Astrocyte (in vitro differentiated cells and primary cell): ENCODE measurements at regions not wholly inside any gene's neighbourhood (a gene's known extent, or its start where the extent isn't known, plus 50 kb on each side); places are given as distances from the start of the nearest gene placed in this dataset.

Experiments used
- EZH2 ChIP-seq: IDR thresholded peaks from 2 replicates; pipeline ENCODE4 v1.6.1; 2012; ENCODE audit warnings: mild to moderate bottlenecking, low read length, inconsistent platforms; ENCODE audit not compliant: insufficient read depth
- TF ChIP-seq, protein P1 (sequence below): IDR thresholded peaks from 2 replicates; pipeline ENCODE4 v1.5.1; 2011; ENCODE audit warnings: low read depth, mild to moderate bottlenecking, inconsistent platforms, low read length, moderate library complexity; ENCODE audit not compliant: insufficient read depth

- TF ChIP-seq, protein P1, sequence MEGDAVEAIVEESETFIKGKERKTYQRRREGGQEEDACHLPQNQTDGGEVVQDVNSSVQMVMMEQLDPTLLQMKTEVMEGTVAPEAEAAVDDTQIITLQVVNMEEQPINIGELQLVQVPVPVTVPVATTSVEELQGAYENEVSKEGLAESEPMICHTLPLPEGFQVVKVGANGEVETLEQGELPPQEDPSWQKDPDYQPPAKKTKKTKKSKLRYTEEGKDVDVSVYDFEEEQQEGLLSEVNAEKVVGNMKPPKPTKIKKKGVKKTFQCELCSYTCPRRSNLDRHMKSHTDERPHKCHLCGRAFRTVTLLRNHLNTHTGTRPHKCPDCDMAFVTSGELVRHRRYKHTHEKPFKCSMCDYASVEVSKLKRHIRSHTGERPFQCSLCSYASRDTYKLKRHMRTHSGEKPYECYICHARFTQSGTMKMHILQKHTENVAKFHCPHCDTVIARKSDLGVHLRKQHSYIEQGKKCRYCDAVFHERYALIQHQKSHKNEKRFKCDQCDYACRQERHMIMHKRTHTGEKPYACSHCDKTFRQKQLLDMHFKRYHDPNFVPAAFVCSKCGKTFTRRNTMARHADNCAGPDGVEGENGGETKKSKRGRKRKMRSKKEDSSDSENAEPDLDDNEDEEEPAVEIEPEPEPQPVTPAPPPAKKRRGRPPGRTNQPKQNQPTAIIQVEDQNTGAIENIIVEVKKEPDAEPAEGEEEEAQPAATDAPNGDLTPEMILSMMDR = peak; percentile 62
- TF ChIP-seq EZH2 = no peak
These were observed 548.5 kb downstream of the BUD13 start for GRCh38 chr11:116224154-116224888.
